ENCODE measurements at regions not wholly inside any gene's neighbourhood (a gene's known extent, or its start where the extent isn't known, plus 50 kb on each side); places are given as distances from the start of the nearest gene placed in this dataset.

DNA sequence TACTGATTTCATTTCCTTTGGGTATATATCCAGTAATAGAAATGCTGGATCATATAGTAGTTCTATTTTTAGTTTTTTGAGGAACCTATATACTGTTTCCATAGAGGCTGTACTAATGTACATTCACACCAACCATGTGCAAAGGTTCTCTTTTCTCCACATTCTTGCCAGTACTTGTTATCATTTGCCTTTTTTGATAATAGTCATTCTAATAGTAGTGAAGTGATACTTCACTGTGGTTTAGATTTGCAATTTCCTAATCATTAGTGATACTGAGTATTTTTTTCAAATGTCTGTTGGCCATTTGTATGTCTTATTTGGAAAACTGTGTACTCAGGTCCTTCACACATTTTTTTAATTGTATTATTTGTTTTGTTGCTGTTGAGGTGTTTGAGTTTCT is 148.2 kb upstream of the NAV3 start:
- TF ChIP-seq, protein P1, sequence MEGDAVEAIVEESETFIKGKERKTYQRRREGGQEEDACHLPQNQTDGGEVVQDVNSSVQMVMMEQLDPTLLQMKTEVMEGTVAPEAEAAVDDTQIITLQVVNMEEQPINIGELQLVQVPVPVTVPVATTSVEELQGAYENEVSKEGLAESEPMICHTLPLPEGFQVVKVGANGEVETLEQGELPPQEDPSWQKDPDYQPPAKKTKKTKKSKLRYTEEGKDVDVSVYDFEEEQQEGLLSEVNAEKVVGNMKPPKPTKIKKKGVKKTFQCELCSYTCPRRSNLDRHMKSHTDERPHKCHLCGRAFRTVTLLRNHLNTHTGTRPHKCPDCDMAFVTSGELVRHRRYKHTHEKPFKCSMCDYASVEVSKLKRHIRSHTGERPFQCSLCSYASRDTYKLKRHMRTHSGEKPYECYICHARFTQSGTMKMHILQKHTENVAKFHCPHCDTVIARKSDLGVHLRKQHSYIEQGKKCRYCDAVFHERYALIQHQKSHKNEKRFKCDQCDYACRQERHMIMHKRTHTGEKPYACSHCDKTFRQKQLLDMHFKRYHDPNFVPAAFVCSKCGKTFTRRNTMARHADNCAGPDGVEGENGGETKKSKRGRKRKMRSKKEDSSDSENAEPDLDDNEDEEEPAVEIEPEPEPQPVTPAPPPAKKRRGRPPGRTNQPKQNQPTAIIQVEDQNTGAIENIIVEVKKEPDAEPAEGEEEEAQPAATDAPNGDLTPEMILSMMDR (IDR thresholded peaks at IDR 0.05) = no peak
- TF ChIP-seq EZH2phosphoT487 (IDR thresholded peaks at IDR 0.05; ENCODE audit: borderline replicate concordance, low read depth) = no peak
- TF ChIP-seq CHD2 (IDR thresholded peaks at IDR 0.05; ENCODE audit: low read length, partially characterized antibody) = no peak
